Tibial nerve (tissue), 4 donors: ENCODE measurements at regions not wholly inside any gene's neighbourhood (a gene's known extent, or its start where the extent isn't known, plus 50 kb on each side); places are given as distances from the start of the nearest gene placed in this dataset.

ENCODE experiments used
- DNase-seq, 2 donors: peaks; one replicate each; pipeline ENCODE4 v3.0.0-alpha.2; 2019; ENCODE audit warnings: low spot score in 2 of 2
- H3K27ac ChIP-seq, 4 donors: fragments of 200-600 bp; sonication (generic) in 3 of 4; one replicate each; pipeline ENCODE4 v1.5.1; 2017 to 2019; ENCODE audit warnings: mild to moderate bottlenecking in 1 of 4
- H3K27me3 ChIP-seq, 2 donors: fragments of 200-600 bp; sonication (generic) in 1 of 2; one replicate each; pipeline versions ENCODE4 v1.5.1 to v1.6.0; 2017 to 2019
- H3K36me3 ChIP-seq, 3 donors: fragments of 200-600 bp; sonication (generic); one replicate each; pipeline ENCODE4 v1.5.1; 2018 to 2019
- H3K4me1 ChIP-seq, 4 donors: fragments of 200-600 bp; sonication (generic) in 3 of 4; one replicate each; pipeline ENCODE4 v1.5.1; 2017 to 2019
- H3K4me3 ChIP-seq, 4 donors: fragments of 200-600 bp; sonication (generic) in 3 of 4; one replicate each; pipeline ENCODE4 v1.5.1; 2017 to 2019; ENCODE audit warnings: mild to moderate bottlenecking in 1 of 4, moderate library complexity in 1 of 4
- H3K9me3 ChIP-seq, 4 donors: fragments of 200-600 bp; sonication (generic) in 3 of 4; one replicate each; pipeline ENCODE4 v1.5.1; 2017 to 2019
- CTCF ChIP-seq, 5 experiments: fragments of 200-600 bp in 3 of 5; fragments of 450-650 bp in 2 of 5; sonication (generic) in 3 of 5; IDR thresholded peaks; one replicate each; pipeline ENCODE4 v1.5.1; 2016 to 2019; ENCODE audit warnings: antibody characterized with exemption in 5 of 5, mild to moderate bottlenecking in 3 of 5, moderate library complexity in 2 of 5
- EP300 ChIP-seq, 2 donors: sonication (generic); formaldehyde crosslinking; IDR thresholded peaks; one replicate each; pipeline ENCODE4 v1.6.1; 2017; ENCODE audit warnings: antibody characterized with exemption in 2 of 2, mild to moderate bottlenecking in 1 of 2
- POLR2A ChIP-seq, 2 donors: fragments of 450-650 bp; IDR thresholded peaks; one replicate each; pipeline ENCODE4 v1.6.1; 2017; ENCODE audit warnings: antibody characterized with exemption in 2 of 2, mild to moderate bottlenecking in 2 of 2, moderate library complexity in 2 of 2
- WGBS, 2 donors: methylation state at CpG; one replicate each; pipeline ENCODE4 v1.1.5; 2018; 5-methylcytosine and 5-hydroxymethylcytosine counted together

GRCh38 chr18:8458546-8459215, 150.6 kb upstream of the RAB12 start:
- no peak for TF ChIP-seq POLR2A (IDR thresholded peaks at IDR 0.05)
- TF ChIP-seq EP300 (IDR thresholded peaks at IDR 0.05): no peak
- TF ChIP-seq CTCF (IDR thresholded peaks at IDR 0.05): no peak
- Histone ChIP-seq H3K4me3 (no peak overlapping the region), H3K36me3 (no peaks in the 10 kb centered on the region), H3K27me3 (no peaks in the 10 kb centered on the region), H3K4me1 (no peaks in the 10 kb centered on the region), H3K9me3 (no peaks in the 10 kb centered on the region), H3K27ac (no peak overlapping the region)
- DNase-seq: no peak
- 75 to 95% methylated on average over 16 to 17 of the region's 17 CpGs for WGBS, 2 donors

- DNase-seq: no peak
- Histone ChIP-seq H3K4me1 (no peaks in the 10 kb centered on the region), H3K27ac (no peak overlapping the region), H3K9me3 (no peaks in the 10 kb centered on the region), H3K27me3 (no peaks in the 10 kb centered on the region), H3K4me3 (no peak overlapping the region), H3K36me3 (no peaks in the 10 kb centered on the region)
- WGBS, 2 donors: 74 to 91% methylated on average over 5 of the region's 5 CpGs
- TF ChIP-seq CTCF (IDR thresholded peaks at IDR 0.05): no peak
Measured at GRCh38 chr18:8460748-8461147, 148.5 kb upstream of the RAB12 start.

GRCh38 chr18:8461544-8461943, 147.7 kb upstream of the RAB12 start:
- Histone ChIP-seq H3K9me3 (no peaks in the 10 kb centered on the region), H3K27me3 (no peaks in the 10 kb centered on the region), H3K4me1 (no peaks in the 10 kb centered on the region), H3K27ac (no peak overlapping the region), H3K4me3 (no peak overlapping the region), H3K36me3 (no peaks in the 10 kb centered on the region)
- no peak for DNase-seq
- TF ChIP-seq POLR2A (IDR thresholded peaks at IDR 0.05) (no peak), CTCF (IDR thresholded peaks at IDR 0.05) (no peak), EP300 (IDR thresholded peaks at IDR 0.05) (no peak)
- WGBS, 2 donors: 0 to 60% methylated on average over 2 of the region's 2 CpGs

GRCh38 chr18:8462651-8463185, 146.5 kb upstream of the RAB12 start:
- no peak overlapping the region for H3K4me3 ChIP-seq
- no peak for DNase-seq
- WGBS, 2 donors: 91 to 95% methylated on average over 10 of the region's 10 CpGs
- H3K27me3 ChIP-seq: no peaks in the 10 kb centered on the region
- TF ChIP-seq EP300 (IDR thresholded peaks at IDR 0.05) (no peak), POLR2A (IDR thresholded peaks at IDR 0.05) (no peak), CTCF (IDR thresholded peaks at IDR 0.05) (no peak)
- H3K9me3 ChIP-seq: no peaks in the 10 kb centered on the region
- no peaks in the 10 kb centered on the region for H3K4me1 ChIP-seq
- H3K36me3 ChIP-seq: no peaks in the 10 kb centered on the region
- H3K27ac ChIP-seq: no peak overlapping the region

- no peak for DNase-seq
- WGBS, 2 donors: 78 to 89% methylated on average over 3 of the region's 3 CpGs
Measured at GRCh38 chr18:8463791-8464190, 145.4 kb upstream of the RAB12 start.

More at GRCh38 chr18:8463791-8464190, 145.4 kb upstream of the RAB12 start:
- peaks cover 0 to 7% (median 0%) of the 10 kb centered on the region in 4 donors for H3K4me1 ChIP-seq
- H3K4me3 ChIP-seq: no peak overlapping the region
- H3K27me3 ChIP-seq: no peaks in the 10 kb centered on the region
- no peaks in the 10 kb centered on the region for H3K9me3 ChIP-seq
- H3K36me3 ChIP-seq: no peaks in the 10 kb centered on the region
- no peak overlapping the region for H3K27ac ChIP-seq
- TF ChIP-seq POLR2A (IDR thresholded peaks at IDR 0.05): no peak
- no peak for TF ChIP-seq EP300 (IDR thresholded peaks at IDR 0.05)
- no peak for TF ChIP-seq CTCF (IDR thresholded peaks at IDR 0.05)
